ENCODE measurements at regions not wholly inside any gene's neighbourhood (a gene's known extent, or its start where the extent isn't known, plus 50 kb on each side); places are given as distances from the start of the nearest gene placed in this dataset.

DNA sequence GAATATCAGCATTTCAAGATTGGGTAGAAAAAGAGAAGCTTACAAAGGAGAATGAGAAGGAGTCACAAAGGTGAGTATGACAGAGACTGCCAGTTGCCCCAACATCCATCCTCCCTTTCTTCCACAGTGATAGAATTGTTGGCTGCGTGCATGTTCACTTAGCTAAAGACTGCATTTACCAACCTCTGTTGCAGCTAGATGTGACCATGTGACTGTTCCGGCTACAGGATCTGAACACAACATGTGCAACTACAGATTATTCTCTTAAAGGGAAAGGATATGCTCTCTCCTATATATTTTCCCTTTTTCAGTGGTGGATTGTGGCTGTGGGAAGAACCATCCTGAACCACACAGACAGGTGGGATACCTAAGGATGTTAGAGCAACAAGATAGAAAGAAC is 60.5 kb upstream of the ZNRF2 start:
- TF ChIP-seq, protein P1, sequence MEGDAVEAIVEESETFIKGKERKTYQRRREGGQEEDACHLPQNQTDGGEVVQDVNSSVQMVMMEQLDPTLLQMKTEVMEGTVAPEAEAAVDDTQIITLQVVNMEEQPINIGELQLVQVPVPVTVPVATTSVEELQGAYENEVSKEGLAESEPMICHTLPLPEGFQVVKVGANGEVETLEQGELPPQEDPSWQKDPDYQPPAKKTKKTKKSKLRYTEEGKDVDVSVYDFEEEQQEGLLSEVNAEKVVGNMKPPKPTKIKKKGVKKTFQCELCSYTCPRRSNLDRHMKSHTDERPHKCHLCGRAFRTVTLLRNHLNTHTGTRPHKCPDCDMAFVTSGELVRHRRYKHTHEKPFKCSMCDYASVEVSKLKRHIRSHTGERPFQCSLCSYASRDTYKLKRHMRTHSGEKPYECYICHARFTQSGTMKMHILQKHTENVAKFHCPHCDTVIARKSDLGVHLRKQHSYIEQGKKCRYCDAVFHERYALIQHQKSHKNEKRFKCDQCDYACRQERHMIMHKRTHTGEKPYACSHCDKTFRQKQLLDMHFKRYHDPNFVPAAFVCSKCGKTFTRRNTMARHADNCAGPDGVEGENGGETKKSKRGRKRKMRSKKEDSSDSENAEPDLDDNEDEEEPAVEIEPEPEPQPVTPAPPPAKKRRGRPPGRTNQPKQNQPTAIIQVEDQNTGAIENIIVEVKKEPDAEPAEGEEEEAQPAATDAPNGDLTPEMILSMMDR (conservative IDR thresholded peaks at IDR 0.05; ENCODE audit: low read length): no peak
- TF ChIP-seq EZH2phosphoT487 (IDR thresholded peaks at IDR 0.05; ENCODE audit: borderline replicate concordance, low read depth, low read length): no peak

Data from OCI-LY7 (cell line).